NCI-H128 (cell line): ENCODE measurements at regions not wholly inside any gene's neighbourhood (a gene's known extent, or its start where the extent isn't known, plus 50 kb on each side); places are given as distances from the start of the nearest gene placed in this dataset.

Experiments
- DNase-seq: peaks from one replicate; lab custom pipeline; 2025; ENCODE audit not compliant: unreplicated experiment; lab: John Stamatoyannopoulos, UW

- no peak for DNase-seq
Observed at GRCh38 chr1:244192325-244192724, 141.2 kb downstream of the ZBTB18 start.

GRCh38 chr1:244196571-244197285 lies 145.6 kb downstream of the ZBTB18 start:
- no peak for DNase-seq

- DNase-seq = no peak
Observed at GRCh38 chr1:244197851-244198375, 146.8 kb downstream of the ZBTB18 start.

- no peak for DNase-seq
Observed at GRCh38 chr1:244199902-244200301, 148.8 kb downstream of the ZBTB18 start.

- DNase-seq = no peak
Observed at GRCh38 chr1:244200596-244200995, 149.5 kb downstream of the ZBTB18 start.

- DNase-seq = no peak
Observed at GRCh38 chr1:244201750-244202149, 150.7 kb downstream of the ZBTB18 start.

- DNase-seq = no peak
Observed at GRCh38 chr1:244204004-244204403, 152.9 kb downstream of the ZBTB18 start.

GRCh38 chr1:244205171-244205570 lies 154.1 kb downstream of the ZBTB18 start:
- DNase-seq = no peak

- no peak for DNase-seq
Observed at GRCh38 chr1:244205906-244206305, 154.8 kb downstream of the ZBTB18 start.

- DNase-seq = no peak
Observed at GRCh38 chr1:244207042-244207934, 156.2 kb downstream of the ZBTB18 start.

GRCh38 chr1:244207935-244208244 lies 156.8 kb downstream of the ZBTB18 start:
- DNase-seq = no peak

- DNase-seq = no peak
Observed at GRCh38 chr1:244209955-244210354, 158.9 kb downstream of the ZBTB18 start.

- DNase-seq = no peak
Observed at GRCh38 chr1:244210884-244211558, 159.9 kb downstream of the ZBTB18 start.

- DNase-seq = no peak
Observed at GRCh38 chr1:244211559-244211944, 160.5 kb downstream of the ZBTB18 start.

GRCh38 chr1:244212219-244212618 lies 161.1 kb downstream of the ZBTB18 start:
- no peak for DNase-seq

- DNase-seq = no peak
Observed at GRCh38 chr1:244212797-244213475, 161.9 kb downstream of the ZBTB18 start.

GRCh38 chr1:244214009-244214967 lies 163.2 kb downstream of the ZBTB18 start:
- no peak for DNase-seq

- DNase-seq = no peak
Observed at GRCh38 chr1:244216836-244217235, 165.8 kb downstream of the ZBTB18 start.

GRCh38 chr1:244217711-244218110 lies 166.6 kb downstream of the ZBTB18 start:
- no peak for DNase-seq

- no peak for DNase-seq
Observed at GRCh38 chr1:244218220-244218619, 167.1 kb downstream of the ZBTB18 start.
